Neural crest cell (in vitro differentiated cells): ENCODE measurements at regions not wholly inside any gene's neighbourhood (a gene's known extent, or its start where the extent isn't known, plus 50 kb on each side); places are given as distances from the start of the nearest gene placed in this dataset.

Experiments used
- DNase-seq: peaks from one replicate; pipeline ENCODE4 v3.0.0; 2021; ENCODE audit warnings: low read depth, mixed read lengths, low spot score
- H3K27ac Mint-ChIP-seq: one replicate; pipeline ENCODE4 v1.8.0; 2021; ENCODE audit warnings: mild to moderate bottlenecking, mixed read lengths; ENCODE audit not compliant: unreplicated experiment
- H3K27me3 Mint-ChIP-seq: 2 replicates; pipeline ENCODE4 v1.8.0; 2021; ENCODE audit warnings: low read depth, mild to moderate bottlenecking, mixed read lengths
- H3K36me3 Mint-ChIP-seq: 2 replicates; pipeline ENCODE4 v1.8.0; 2021; ENCODE audit warnings: low read depth, mild to moderate bottlenecking, mixed read lengths
- H3K4me1 Mint-ChIP-seq: 2 replicates; pipeline ENCODE4 v1.8.0; 2021; ENCODE audit warnings: mixed read lengths
- H3K4me3 Mint-ChIP-seq: one replicate; pipeline ENCODE4 v1.8.0; 2021; ENCODE audit warnings: mild to moderate bottlenecking, mixed read lengths
- H3K9me3 Mint-ChIP-seq: 2 replicates; pipeline ENCODE4 v1.8.0; 2021; ENCODE audit warnings: mixed read lengths
- CTCF ChIP-seq: fragments of 200-600 bp; sonication (generic); conservative IDR thresholded peaks from 2 replicates; pipeline ENCODE4 v1.5.0; 2021; ENCODE audit warnings: antibody characterized with exemption, mild to moderate bottlenecking

- Mint-ChIP-seq H3K36me3 (no peaks in the 10 kb centered on the region), H3K9me3 (no peaks in the 10 kb centered on the region), H3K4me3 (no peak overlapping the region), H3K27ac (no peak overlapping the region), H3K27me3 (peaks cover 4% of the 10 kb centered on the region), H3K4me1 (no peaks in the 10 kb centered on the region)
- peak; percentile 62 for TF ChIP-seq CTCF
- DNase-seq, result no peak
These were observed 129.3 kb upstream of the ACBD5 start for GRCh38 chr10:27369880-27370279.

- Mint-ChIP-seq H3K9me3 (no peaks in the 10 kb centered on the region), H3K4me1 (no peaks in the 10 kb centered on the region), H3K27me3 (peaks cover 4% of the 10 kb centered on the region)
These were observed 128.1 kb upstream of the ACBD5 start for GRCh38 chr10:27368706-27369105.

GRCh38 chr10:27366769-27367168, 126.2 kb upstream of the ACBD5 start:
- Mint-ChIP-seq H3K27ac (no peak overlapping the region), H3K36me3 (no peaks in the 10 kb centered on the region), H3K27me3 (peaks cover 4% of the 10 kb centered on the region), H3K9me3 (no peaks in the 10 kb centered on the region), H3K4me3 (no peak overlapping the region), H3K4me1 (no peaks in the 10 kb centered on the region)
- no peak for DNase-seq
- TF ChIP-seq CTCF, result no peak

More at GRCh38 chr10:27368706-27369105, 128.1 kb upstream of the ACBD5 start:
- no peak for DNase-seq
- Mint-ChIP-seq H3K4me3 (no peak overlapping the region), H3K27ac (no peak overlapping the region), H3K36me3 (no peaks in the 10 kb centered on the region)
- no peak for TF ChIP-seq CTCF

- H3K36me3 Mint-ChIP-seq, result no peaks in the 10 kb centered on the region
- H3K27me3 Mint-ChIP-seq, result peaks cover 4% of the 10 kb centered on the region
- DNase-seq, result no peak
- H3K4me1 Mint-ChIP-seq, result no peaks in the 10 kb centered on the region
- no peak overlapping the region for H3K27ac Mint-ChIP-seq
- no peak for TF ChIP-seq CTCF
- no peaks in the 10 kb centered on the region for H3K9me3 Mint-ChIP-seq
- no peak overlapping the region for H3K4me3 Mint-ChIP-seq
These were observed 123.4 kb upstream of the ACBD5 start for GRCh38 chr10:27364028-27364427.

GRCh38 chr10:27360581-27361172, 120.1 kb upstream of the ACBD5 start:
- Mint-ChIP-seq H3K27me3 (peaks cover 3% of the 10 kb centered on the region), H3K27ac (no peak overlapping the region), H3K9me3 (no peaks in the 10 kb centered on the region), H3K4me3 (no peak overlapping the region), H3K36me3 (no peaks in the 10 kb centered on the region), H3K4me1 (no peaks in the 10 kb centered on the region)
- peak; percentile 98 for TF ChIP-seq CTCF
- DNase-seq, result peak; percentile 84
